Mucosa of descending colon (tissue), 3 donors: ENCODE measurements at regions not wholly inside any gene's neighbourhood (a gene's known extent, or its start where the extent isn't known, plus 50 kb on each side); places are given as distances from the start of the nearest gene placed in this dataset.

Experiments used
- ATAC-seq: fragments of 200-7000 bp; cut with Tn5 transposase; one replicate; pipeline ENCODE4 v1.9.1; 2020; ENCODE audit warnings: mild to moderate bottlenecking, moderate library complexity
- DNase-seq, 3 donors: peaks; one replicate each; pipeline ENCODE4 v3.0.0-alpha.2; 2020
- H3K36me3 ChIP-seq: fragments of 200-600 bp; one replicate; pipeline ENCODE4 v1.8.0; 2021; ENCODE audit warnings: low read depth, mild to moderate bottlenecking
- H3K4me1 ChIP-seq: fragments of 200-600 bp; one replicate; pipeline ENCODE4 v1.8.0; 2021; ENCODE audit warnings: low read depth, mild to moderate bottlenecking
- H3K4me3 ChIP-seq: fragments of 200-600 bp; one replicate; pipeline ENCODE4 v1.8.0; 2021; ENCODE audit warnings: mild to moderate bottlenecking
- H3K9me3 ChIP-seq: fragments of 200-600 bp; one replicate; pipeline ENCODE4 v1.8.0; 2021; ENCODE audit warnings: mild to moderate bottlenecking
- CTCF ChIP-seq: fragments of 200-600 bp; IDR thresholded peaks from one replicate; pipeline ENCODE4 v1.8.0; 2022; ENCODE audit warnings: antibody characterized with exemption, mild to moderate bottlenecking
- intact Hi-C, 2 donors: fragments of 100-400 bp; cut with DNase I in 1 of 2; cut with micrococcal nuclease in 1 of 2; formaldehyde crosslinking; loops; one replicate each; pipeline versions ENCODE4 v1.11.0 to v1.11.1; 2022; cut with DNase I, micrococcal nuclease
- donor health status: DM: no; HTN: no; CAD: no; lungs with moderate emphysema.
- donor health status: DM: no; HTN: no; CAD: no.
- donor health status: DM: no; HTN: yes; CAD: no.

GRCh38 chr4:189765301-189765700 lies 175.4 kb upstream of the FRG1 start:
- intact Hi-C loops = no loop called here
- no peaks in the 10 kb centered on the region for H3K4me1 ChIP-seq
- ATAC-seq (no peak), DNase-seq (no peak)
- no peak overlapping the region for H3K4me3 ChIP-seq
- no peaks in the 10 kb centered on the region for H3K36me3 ChIP-seq
- H3K9me3 ChIP-seq = no peaks in the 10 kb centered on the region
- TF ChIP-seq CTCF = no peak

GRCh38 chr4:189765736-189766135 lies 174.9 kb upstream of the FRG1 start:
- ATAC-seq (no peak), DNase-seq (no peak)
- no peak overlapping the region for H3K4me3 ChIP-seq
- no peaks in the 10 kb centered on the region for H3K9me3 ChIP-seq
- intact Hi-C loops = no loop called here
- no peaks in the 10 kb centered on the region for H3K36me3 ChIP-seq
- H3K4me1 ChIP-seq = no peaks in the 10 kb centered on the region
- no peak for TF ChIP-seq CTCF

GRCh38 chr4:189767941-189768340 lies 172.7 kb upstream of the FRG1 start:
- no peak for DNase-seq
- Histone ChIP-seq H3K36me3 (no peaks in the 10 kb centered on the region), H3K4me1 (no peaks in the 10 kb centered on the region), H3K9me3 (no peaks in the 10 kb centered on the region), H3K4me3 (no peak overlapping the region)
- no peak for ATAC-seq
- no peak for TF ChIP-seq CTCF
- intact Hi-C loops = no loop called here

GRCh38 chr4:189769131-189769530 lies 171.5 kb upstream of the FRG1 start:
- DNase-seq = no peak
- no peak for ATAC-seq
- intact Hi-C loops = no loop called here
- no peaks in the 10 kb centered on the region for H3K9me3 ChIP-seq
- H3K36me3 ChIP-seq = no peaks in the 10 kb centered on the region
- no peak overlapping the region for H3K4me3 ChIP-seq
- H3K4me1 ChIP-seq = no peaks in the 10 kb centered on the region
- TF ChIP-seq CTCF = no peak

- Histone ChIP-seq H3K36me3 (no peaks in the 10 kb centered on the region), H3K4me3 (no peak overlapping the region), H3K9me3 (no peaks in the 10 kb centered on the region), H3K4me1 (no peaks in the 10 kb centered on the region)
- no peak for DNase-seq
- intact Hi-C loops = no loop called here
- TF ChIP-seq CTCF = no peak
- no peak for ATAC-seq
These were observed 168.8 kb upstream of the FRG1 start for GRCh38 chr4:189771696-189772361.

GRCh38 chr4:189773909-189774308 lies 166.8 kb upstream of the FRG1 start:
- Histone ChIP-seq H3K4me1 (no peaks in the 10 kb centered on the region), H3K4me3 (no peak overlapping the region), H3K36me3 (no peaks in the 10 kb centered on the region), H3K9me3 (no peaks in the 10 kb centered on the region)
- no peak for DNase-seq
- TF ChIP-seq CTCF = no peak
- intact Hi-C loops = no loop called here
- no peak for ATAC-seq
